ENCODE measurements at regions not wholly inside any gene's neighbourhood (a gene's known extent, or its start where the extent isn't known, plus 50 kb on each side); places are given as distances from the start of the nearest gene placed in this dataset.

DNA sequence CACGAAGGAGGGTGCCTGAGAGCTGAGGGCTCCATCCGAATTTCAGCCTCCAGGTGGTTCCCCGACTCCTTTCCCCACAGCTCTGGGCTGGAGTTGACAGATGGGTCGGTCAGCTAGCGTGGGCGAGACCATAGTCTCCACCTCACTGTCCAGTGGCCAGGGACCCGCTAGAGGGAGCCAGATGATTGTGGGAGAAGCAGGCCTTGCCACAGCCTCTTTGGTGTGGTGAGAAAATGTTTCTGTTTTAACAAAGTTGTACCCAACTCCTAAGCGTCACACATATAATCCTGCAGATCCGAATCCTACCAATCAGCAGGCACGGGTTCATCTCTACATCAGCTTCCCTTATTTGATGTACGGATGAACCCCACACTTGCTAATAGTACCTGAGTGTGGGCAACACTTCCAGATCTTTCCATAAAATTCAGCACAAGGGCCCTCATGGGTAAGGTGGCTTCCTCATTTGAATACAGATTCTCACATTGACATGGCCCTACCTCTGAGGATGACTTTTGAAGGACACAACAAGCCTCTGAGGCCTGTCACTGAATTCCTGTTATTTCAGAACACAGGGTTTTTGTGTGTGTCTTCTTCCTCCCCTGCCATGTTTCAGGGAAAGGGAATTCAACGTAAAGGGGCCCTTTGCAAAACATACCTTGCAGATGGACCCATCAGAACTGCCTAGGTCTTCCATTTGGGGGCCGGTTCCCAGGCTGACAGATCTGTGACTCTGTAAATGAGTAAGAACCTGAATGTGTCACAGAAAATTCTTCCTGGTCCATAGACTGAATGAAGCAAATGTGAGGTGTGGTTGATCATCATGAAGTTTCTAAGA, 103.2 kb upstream of the DUSP22 start:
- Histone ChIP-seq H2BK5ac (ENCODE audit: insufficient read length, low read length) (no peak overlapping the region), H4K5ac (ENCODE audit: insufficient read length, low read depth, low read length) (no peak overlapping the region), H3K9me3 (ENCODE audit: control insufficient read depth, low read depth, low read length) (no peaks in the 10 kb centered on the region), H2AK5ac (ENCODE audit: insufficient read length, low read length) (no peak overlapping the region), H3K56ac (ENCODE audit: insufficient read length, low read depth, low read length) (no peak overlapping the region), H3K27me3 (ENCODE audit: insufficient read depth, low read length) (no peaks in the 10 kb centered on the region), H3K14ac (ENCODE audit: insufficient read depth, low read length) (no peak overlapping the region), H3K4ac (ENCODE audit: low read depth, low read length) (no peak overlapping the region), H3K4me1 (ENCODE audit: insufficient read depth, low read length) (no peaks in the 10 kb centered on the region), H2AFZ (ENCODE audit: low read length) (no peak overlapping the region), H4K91ac (ENCODE audit: insufficient read length, low read depth, low read length) (no peak overlapping the region), H4K20me1 (ENCODE audit: control insufficient read depth, insufficient read depth, insufficient read length) (no peaks in the 10 kb centered on the region), H3K18ac (ENCODE audit: insufficient read length, low read depth, low read length) (no peak overlapping the region), H3K79me1 (ENCODE audit: insufficient read depth, low read depth, low read length, poor library complexity, severe bottlenecking) (no peaks in the 10 kb centered on the region), H3K4me2 (ENCODE audit: insufficient read depth, insufficient read length, low read length) (no peak overlapping the region), H2BK15ac (ENCODE audit: low read depth, low read length) (no peak overlapping the region), H3K79me2 (ENCODE audit: insufficient read depth, low read length) (no peaks in the 10 kb centered on the region), H3K23ac (ENCODE audit: insufficient read length, low read depth, low read length) (no peak overlapping the region), H2BK120ac (ENCODE audit: low read depth, low read length, poor library complexity, severe bottlenecking) (no peak overlapping the region), H3T11ph (ENCODE audit: low read length) (no peak overlapping the region), H3K23me2 (ENCODE audit: insufficient read length, low read depth, low read length, poor library complexity, severe bottlenecking) (no peaks in the 10 kb centered on the region), H2BK20ac (ENCODE audit: low read depth, low read length, poor library complexity, severe bottlenecking) (no peak overlapping the region), H3K9ac (ENCODE audit: extremely low read depth, insufficient read length, low read length) (no peak overlapping the region), H3K27ac (ENCODE audit: insufficient read length, low read depth, low read length) (no peak overlapping the region), H4K8ac (replicated peaks; ENCODE audit: insufficient read length, low read depth, low read length) (no peak overlapping the region), H2BK12ac (ENCODE audit: insufficient read length, low read depth, low read length) (no peak overlapping the region)
- peak; percentile 99 for TF ChIP-seq CTCF (conservative IDR thresholded peaks at IDR 0.05)
- H3K4me1 Mint-ChIP-seq: peaks cover 3 to 6% of the 10 kb centered on the region in 2 experiments; a peak in 3 of 4 replicates
- H3K27me3 Mint-ChIP-seq (ENCODE audit: low read depth): no peaks in the 10 kb centered on the region; the same call in none of the 2 replicates
- no peaks in the 10 kb centered on the region for H3K9me3 Mint-ChIP-seq
- no peaks in the 10 kb centered on the region for H3K36me3 Mint-ChIP-seq (ENCODE audit: insufficient read depth in 1 of 3, low read depth in 3 of 3)
- no peak overlapping the region for H3K4me3 Mint-ChIP-seq
- no CpG with 5 or more reads among the region's 13 CpGs for WGBS (ENCODE audit: extremely low coverage, insufficient read length, low lambda C conversion rate)
- H3K27ac Mint-ChIP-seq: no peak overlapping the region; a peak in 1 of 7 replicates
- peak; percentile 93 for DNase-seq
